ENCODE measurements at regions not wholly inside any gene's neighbourhood (a gene's known extent, or its start where the extent isn't known, plus 50 kb on each side); places are given as distances from the start of the nearest gene placed in this dataset.
"Not testable (repeated sequence)": the region's sequence is repeated elsewhere in the genome, so short reads cannot be mapped to it uniquely, and the experiment has no call there.

DNA sequence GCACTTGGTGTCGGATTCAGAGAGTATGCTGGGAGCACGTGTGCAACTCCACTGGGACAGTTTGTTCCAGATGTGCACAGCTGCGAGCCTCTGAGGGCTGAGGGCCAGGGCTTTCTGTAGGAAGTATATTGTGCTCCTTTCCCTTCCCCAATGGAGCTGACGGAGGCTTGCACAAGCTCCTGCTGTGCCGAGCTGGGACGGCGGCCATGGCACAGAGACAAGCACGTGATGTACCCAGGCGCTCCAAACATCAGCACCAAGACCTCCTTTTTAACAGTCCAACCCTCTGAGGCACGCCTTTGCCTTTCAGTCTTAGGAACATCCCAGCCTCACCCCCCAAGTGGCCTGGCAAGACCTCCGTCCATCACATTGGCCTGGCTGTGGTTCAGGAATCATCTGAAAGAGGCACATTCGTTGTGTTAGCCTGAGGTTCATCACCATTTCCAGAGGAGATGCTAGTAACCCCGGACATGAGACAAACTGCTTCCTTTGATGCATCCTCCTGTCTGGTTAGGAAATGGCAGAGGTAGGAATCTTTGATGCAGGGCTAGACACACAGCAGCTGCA is 339.2 kb upstream of the KAZN start:
- DNase-seq (ENCODE audit: low read depth in 2 of 2): no peak

DNA sequence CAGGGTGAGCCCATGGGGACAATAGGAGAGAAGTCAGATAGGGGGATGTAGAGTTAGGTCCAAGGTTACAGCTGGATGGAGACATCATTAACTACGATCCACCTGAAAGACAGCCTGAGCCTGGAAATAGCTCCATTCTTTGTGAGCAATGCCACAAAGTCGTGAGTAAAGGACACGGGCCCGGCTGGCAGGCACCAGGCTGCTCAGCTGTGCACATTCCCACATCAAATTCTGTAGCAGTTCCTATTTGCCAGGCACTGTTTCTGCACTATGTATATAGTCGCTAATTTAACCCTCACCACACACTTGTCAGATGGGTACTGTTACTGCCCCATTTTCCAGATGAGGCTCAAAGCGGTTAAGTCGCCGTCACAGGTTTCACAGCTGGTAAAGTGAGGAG is 338.0 kb upstream of the KAZN start:
- no peak for DNase-seq (ENCODE audit: low read depth in 2 of 2)

DNA sequence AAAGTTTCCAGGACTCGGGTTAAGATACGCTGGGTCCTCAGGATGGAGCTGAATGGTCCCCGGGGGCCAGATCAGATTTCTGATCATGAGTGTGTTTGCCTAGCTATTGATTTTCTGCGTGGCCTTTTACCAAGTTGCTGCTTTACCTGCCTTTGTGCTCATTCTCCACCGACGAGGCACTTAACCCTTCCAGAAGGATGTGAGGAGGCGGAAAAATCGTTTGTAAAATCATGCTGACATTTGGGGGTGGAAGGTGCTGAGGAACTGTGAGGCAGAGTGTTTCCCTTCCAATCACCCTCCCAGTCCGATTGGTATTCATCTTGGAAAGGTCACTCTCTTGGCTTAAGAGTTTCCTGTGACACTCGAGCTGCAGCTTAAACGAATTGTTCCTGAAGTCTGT is 337.1 kb upstream of the KAZN start:
- no peak for DNase-seq (ENCODE audit: low read depth in 2 of 2)

DNA sequence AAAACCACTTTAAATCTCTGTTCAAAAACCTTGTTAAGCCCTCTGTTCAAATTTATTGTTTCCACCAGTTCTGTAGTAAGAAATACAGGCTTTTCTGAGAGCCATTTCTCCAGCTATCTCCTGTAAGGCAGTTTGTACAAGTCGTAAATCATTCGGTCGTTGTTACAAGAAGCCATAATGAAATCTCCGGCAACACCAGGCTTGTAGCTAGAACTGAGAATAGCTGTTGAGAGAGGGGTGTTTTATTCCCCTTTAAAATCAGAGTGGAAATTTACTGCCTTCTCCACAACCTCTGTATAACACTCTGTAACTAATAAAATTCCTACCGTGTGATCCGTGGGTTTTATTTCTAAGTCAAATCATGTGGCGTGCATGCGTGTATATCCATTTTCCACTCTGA is 335.8 kb upstream of the KAZN start:
- DNase-seq (ENCODE audit: low read depth in 2 of 2): no peak

DNA sequence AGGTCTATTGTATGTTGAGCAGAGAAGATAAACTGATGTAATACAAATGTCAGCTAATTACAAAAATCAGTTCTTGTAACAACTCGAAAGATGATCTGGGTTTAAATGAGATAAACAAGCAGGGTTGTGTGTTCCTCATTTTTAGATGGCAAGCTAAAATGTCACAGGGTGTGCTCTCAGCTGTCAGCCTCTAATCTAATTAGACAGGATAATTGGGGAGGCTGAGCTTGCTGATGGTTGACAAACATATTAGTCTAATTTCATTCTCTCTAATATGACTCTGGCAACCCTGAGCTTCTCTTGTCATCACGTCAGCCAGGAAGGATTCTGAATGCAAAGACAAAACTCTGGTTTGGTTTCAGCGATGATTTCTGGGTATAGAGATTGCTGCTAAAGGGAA is 335.3 kb upstream of the KAZN start:
- no peak for DNase-seq (ENCODE audit: low read depth in 2 of 2)

DNA sequence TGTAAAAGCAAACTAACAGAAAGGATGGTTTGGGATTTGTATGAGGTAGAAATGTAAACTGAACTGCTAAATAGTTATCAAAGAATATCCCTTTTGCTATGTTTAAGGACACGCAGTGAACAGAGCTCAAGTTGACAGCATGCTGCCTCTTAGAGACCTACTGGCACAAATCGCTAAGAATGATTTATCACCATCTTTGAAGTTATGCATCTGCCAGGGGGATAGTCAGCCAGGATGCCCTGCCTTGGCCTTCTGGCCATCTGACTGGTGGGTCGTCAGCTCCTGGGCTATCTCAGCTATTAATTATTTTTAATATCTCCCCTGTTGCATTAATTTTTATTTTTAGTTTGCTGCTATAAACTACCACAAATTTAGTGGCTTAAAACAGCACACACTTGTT is 334.8 kb upstream of the KAZN start:
- no peak for DNase-seq (ENCODE audit: low read depth in 2 of 2)

DNA sequence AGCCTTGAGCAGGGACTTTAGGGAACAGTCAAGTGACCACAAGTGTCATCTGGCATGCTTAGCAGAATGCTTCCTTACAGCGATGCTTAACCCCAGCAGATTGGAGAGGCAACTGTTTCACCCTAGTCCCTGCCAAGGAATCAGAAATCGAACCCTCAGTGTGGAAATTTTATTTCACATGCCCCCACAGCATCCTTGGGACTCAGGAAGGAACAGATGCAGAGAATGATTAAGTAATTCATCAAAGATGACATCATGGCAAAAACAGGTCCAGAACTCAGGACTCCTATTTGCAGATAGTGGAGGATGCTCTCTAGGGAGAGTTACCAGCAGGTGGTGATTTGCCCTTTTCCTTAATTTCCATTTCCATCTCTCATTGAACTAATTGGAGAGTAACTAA is 333.0 kb upstream of the KAZN start:
- no peak for DNase-seq (ENCODE audit: low read depth in 2 of 2)

DNA sequence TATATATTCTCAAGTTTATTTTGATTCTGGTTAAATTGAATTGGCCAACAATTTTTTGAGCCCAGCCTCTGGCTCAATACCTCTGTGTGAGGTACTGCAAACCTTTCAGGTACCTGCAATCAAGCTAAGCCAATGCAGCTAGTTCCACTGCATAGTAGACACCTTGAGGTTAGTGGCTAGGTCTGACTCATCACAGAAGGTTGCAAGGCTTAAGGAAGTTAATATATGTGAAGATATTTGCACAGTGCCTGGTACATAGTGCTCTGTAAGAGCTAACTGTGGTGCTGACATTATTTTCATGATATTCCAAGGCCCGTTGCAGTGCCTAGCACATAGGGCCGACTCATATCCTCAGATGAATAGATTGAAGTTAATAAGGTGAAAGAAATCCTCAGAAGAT is 330.5 kb upstream of the KAZN start:
- DNase-seq (ENCODE audit: low read depth in 2 of 2): no peak

DNA sequence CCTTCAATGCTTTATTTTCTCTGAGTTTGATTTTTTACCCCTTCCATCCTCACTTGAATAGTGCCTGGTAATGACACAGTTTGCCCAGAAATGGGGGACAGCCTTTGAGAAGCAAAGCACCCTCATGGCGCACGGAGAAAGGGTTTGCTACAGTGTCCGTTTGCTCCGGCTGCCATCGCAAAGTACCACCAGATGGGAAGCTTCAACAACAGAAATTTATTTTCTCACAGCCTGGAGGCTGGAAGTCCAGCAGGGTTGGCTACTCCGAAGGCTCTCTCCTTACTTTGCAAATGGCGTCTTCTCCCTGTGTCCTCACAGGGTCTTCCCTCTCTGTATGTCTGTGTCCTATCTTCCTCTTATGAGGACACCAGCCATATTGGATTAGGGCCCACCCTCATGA is 327.7 kb upstream of the KAZN start:
- DNase-seq (ENCODE audit: low read depth in 2 of 2): no peak

DNA sequence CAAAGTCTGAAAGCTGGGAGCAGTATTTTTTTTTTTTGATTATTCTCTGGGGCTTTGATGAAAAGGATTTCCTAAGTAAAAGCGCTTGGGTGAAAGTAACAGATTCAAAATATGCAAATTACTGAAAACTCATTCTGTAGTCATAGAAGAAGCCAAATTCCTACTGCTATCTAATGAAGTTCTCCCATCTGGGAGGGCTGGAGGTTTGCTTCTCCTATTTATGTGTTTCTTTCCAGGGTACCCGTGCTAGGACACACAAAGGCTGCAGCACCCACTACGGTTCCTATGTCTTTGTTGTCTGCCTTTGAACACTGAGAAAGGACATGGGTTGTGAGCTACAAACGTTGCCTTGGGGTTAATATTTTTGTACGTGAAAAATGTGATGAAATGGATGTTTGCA is 324.7 kb upstream of the KAZN start:
- DNase-seq (ENCODE audit: low read depth in 2 of 2): no peak

DNA sequence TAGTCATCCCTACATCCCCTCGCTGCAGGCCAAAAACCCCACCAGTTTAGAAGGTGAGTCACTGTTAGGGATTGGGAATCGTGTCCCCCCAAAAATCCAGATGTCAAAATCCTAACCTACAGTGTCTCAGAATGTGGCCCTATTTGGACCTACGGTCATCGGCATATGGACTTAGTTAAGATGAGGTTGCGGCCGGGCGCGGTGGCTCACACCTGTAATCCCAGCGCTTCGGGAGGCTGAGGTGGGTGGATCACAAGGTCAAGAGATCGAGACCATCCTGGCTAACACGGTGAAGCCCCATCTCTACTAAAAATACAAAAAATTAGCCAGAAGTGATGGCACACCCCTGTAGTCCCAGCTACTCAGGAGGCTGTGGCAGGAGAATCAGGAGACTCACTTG is 318.6 kb upstream of the KAZN start:
- not testable (repeated sequence) for DNase-seq (ENCODE audit: low read depth in 2 of 2)

DNA sequence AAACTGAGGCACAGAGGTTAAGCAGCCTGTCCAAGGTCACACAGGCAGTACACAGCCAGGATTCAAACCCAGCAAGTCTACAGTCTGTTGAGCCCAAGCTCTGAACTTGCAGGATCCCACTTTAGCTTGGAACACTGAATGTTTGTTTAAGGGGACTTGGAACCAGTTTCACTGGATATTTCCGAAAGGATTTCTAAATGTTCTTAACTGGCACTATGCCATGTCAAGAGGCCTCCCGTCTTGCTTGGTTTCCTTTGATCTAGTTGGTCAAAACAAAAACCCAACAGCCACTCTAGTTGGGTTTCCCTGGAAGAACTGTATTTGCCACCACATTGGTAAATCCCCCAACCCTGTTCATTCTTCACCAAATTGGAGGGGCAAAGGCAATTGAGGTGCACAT is 317.6 kb upstream of the KAZN start:
- no peak for DNase-seq (ENCODE audit: low read depth in 2 of 2)

DNA sequence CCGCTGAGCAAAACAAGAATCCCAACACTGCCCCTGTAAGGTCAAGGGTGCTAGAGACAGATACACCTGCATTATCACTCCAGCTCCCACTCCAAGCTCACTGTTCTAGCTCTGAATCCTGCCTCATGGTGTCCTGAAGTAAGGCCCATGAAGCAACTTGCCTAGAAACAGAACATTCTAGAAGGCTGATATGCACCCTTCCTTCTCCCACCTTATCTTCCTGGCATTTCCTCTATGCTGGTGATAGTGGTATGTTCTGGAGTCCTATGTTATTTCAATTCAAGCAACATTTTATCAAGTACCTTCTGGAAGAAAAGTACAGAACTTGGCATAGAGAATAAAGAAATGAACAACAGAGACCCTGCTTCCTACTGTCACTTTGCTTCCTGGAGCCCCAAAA is 317.1 kb upstream of the KAZN start:
- no peak for DNase-seq (ENCODE audit: low read depth in 2 of 2)

DNA sequence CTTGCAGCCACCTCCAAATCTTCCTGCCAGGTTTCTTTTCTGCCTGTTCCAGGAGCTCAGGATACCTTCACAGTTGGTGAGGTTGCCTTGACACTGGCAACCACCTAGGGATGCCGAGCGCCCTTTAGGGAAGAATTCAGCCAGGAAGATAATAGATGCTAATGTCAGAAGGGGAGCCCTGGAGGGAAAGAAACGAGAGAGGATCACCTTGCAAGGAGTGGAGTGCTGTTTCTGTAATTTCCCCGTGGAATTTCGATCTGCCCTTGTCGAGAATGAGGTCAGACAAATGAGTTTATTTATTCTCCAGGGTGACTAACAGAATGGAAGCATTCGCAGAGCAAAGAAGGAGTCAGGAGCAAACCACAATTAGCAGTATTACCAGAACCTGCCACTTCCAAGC is 315.8 kb upstream of the KAZN start:
- DNase-seq (ENCODE audit: low read depth in 2 of 2): no peak

DNA sequence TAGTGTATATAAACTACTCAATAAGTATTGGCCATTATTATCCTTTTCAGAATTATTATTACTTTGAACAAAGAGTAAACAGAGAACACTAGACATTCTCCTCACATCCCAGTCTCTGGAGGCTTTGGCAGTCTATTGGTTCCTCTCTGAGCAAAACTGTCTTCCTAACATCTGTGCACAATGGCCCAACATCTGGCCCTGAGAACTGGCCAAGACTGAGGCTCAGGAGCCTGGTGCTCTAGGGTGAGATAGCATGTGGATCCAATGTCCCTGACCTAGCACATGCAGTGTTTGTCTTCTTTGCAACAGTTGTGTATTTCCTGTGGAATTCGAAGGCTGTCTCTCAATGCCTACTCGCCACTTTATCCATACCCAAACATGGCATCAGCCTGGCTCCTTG is 313.2 kb upstream of the KAZN start:
- DNase-seq (ENCODE audit: low read depth in 2 of 2): no peak

DNA sequence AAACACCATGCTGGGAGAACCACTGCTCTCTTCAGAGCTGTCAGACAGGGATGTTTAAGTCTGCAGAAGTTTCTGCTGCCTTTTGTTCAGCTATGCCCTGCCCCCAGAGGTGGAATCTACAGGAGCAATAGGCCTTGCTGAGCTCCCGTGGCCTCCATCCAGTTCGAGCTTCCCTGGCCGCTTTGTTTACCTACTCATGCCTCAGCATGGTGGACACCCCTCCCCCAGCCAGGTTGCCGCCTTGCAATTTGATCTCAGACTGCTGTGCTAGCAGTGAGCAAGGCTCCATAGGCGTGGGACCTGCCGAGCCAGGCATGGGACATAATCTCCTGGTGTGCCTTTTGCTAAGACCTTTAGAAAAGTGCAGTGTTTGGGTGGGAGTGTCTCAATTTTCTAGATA is 307.3 kb upstream of the KAZN start:
- DNase-seq (ENCODE audit: low read depth in 2 of 2): not testable (repeated sequence)

DNA sequence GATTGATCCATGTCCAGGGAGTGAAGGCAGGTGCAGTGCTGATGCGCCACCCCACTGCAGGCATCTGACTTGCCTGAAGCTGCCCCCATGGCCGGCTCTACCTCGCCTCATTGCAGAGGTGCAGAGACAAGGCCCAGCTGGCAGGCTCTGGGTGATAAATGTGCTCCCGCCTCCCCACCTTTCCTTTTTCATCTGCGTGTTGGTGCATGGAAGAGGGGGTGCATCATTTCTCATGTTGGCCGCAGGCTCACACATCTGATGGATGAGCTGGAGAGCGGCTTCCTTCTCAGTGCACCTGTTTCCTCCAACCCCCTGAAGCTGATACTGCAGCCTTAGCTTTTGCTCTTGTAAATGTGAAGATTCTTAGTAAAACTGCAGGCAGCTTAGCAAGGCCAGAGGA is 306.0 kb upstream of the KAZN start:
- DNase-seq (ENCODE audit: low read depth in 2 of 2): no peak

DNA sequence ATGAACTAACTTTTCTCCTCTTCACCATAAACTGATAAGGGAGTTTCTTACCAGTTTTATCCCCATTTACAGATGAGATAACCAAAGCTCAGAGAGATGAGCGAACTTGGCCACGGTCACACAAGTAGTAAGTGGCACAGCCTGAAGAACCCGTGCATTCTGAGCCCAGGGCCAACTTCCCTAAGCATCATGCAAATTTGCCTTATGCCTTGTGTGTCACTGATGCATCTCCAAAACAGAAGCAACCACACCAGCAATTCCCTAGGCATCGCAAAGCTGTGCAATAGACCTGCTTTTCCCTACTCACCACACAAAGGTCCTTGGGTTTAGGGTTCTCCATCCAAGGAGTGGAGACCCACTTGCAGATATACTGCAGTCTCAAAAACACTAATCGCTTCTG is 304.5 kb upstream of the KAZN start:
- no peak for DNase-seq (ENCODE audit: low read depth in 2 of 2)

DNA sequence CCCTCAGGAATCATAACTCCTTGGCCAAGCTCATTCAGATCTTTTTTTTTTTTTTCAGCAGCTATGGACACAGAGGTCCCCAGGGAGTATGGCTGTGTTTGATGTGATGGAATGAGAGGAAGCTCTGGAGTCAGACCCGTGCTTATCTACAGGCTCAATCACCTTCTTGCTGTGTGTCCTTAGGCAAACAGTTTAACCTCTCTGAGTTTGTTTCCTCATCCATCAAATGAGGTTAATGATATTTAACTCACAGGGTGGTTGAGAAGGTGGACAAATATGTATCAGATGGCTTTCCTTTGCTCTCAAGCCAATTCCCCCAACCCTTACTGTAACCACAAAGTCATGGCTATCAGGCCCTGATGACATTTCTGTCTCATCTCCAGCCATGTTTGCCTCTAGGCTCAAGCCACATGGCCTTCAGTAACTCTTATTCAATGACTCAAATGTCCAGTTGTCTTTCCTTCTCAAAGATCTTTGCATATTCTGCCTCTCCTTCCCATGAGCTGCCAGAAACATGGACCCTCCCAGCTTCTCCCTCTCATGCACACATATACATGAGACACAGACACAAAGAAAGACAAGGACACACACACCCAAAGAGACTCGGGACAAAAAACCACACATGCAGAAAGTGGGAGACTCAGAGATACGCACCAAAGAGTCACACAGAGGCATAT is 303.5 kb upstream of the KAZN start:
- no peak for DNase-seq (ENCODE audit: low read depth in 2 of 2)

DNA sequence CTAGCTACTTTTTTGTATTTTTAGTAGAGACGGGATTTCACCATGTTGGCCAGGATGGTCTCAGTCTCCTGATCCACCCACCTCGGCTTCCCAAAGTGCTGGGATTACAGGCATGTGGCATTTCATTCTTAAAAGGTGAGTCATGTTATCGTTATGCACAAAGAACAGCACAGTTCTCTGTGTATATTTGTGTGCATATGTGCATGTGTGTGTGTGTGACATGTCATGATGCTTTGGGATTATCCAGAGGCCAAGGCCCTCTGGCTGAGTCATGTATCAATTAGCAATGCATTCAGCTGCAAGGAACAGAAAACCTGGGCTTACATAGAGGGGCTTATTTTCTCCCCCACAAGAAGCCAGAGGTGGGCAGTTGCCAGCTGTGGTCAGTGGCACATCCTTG is 301.7 kb upstream of the KAZN start:
- no peak for DNase-seq (ENCODE audit: low read depth in 2 of 2)

DNA sequence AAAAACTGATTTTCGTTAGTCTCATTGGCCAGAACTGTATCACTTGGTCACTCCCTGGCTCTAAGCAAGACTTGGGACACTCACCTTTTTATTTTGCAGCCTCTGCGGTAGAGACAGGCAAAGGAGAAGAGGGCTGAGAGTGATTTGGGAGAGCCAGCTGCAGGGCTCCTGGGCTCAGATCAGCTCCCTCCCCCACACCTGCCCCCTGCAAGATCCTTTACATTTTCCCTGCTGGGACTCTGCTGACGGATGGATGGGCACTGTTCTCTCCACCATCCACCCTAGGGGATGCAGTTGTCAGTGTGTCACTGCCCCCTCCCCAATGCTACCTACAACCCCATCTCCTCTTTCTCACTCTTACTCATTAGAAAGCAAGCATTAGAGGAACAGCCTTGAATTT is 301.1 kb upstream of the KAZN start:
- DNase-seq (ENCODE audit: low read depth in 2 of 2): no peak

DNA sequence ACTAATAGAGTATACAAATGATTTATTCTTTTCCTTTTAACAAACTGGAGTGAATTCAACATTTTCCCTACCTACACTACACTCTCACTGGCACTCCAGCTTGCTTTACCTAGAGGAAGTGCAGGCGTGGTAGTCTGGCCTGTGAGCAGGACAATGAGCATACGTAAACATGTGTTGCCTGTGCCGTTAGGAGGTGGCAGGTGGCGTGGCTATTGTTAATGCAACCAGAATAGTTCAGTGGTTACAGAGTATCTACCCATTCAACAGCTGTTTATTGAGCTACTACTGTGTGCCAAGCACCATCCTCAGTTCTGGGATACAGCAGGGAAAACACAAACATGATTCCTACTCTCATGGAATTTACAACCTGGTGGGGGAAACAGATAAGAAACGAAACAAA is 299.7 kb upstream of the KAZN start:
- DNase-seq (ENCODE audit: low read depth in 2 of 2): no peak

DNA sequence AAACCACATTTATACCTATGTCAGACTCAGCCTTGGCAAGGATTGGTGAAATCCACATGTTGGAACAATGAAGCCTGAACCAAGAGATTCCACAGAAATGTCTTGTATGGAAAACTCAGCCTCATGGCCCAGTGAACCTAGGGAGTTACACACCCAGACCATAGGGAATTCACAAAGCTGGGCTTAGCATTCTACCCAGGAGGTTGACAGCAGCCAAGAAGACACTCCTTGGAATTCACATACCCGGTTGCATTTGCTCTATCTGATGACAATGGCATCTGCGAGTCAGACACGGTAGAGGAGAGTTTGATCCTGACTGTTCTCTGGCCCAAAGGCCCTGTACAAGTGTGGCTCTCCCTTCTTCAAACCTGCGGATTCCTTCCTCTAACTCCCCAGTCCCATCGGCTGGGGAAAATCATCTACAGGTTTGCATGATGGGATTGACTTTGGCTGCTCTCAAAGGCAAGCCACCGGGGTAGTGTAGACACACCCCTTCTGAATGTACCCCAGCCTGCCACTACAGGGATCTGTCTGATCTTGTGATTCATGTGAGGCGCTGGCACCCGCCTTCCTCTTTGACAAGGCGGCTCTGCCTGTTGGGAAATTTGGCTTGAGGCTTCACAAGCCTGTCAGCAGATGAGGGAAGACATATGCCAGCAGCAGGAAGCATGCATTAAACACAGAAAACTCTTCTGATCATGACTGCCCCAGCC is 297.3 kb upstream of the KAZN start:
- DNase-seq (ENCODE audit: low read depth in 2 of 2): no peak

DNA sequence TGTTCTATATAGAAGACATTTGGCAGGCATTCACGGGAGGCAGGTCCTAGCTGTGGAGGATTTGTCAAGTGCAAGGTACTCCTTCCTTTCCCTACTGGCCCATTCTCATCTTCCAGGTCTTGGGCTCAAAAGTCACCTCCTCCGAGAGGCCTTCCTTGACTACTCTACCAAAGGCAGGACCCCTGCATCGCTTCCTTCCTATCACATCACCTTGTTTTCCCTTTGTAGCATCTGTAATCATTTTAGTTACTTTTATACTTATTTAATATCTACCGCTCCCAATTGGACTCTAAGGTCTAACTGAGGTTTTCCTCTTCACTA is 296.8 kb upstream of the KAZN start:
- DNase-seq (ENCODE audit: low read depth in 2 of 2): no peak

Data from stimulated activated CD8-positive, alpha-beta memory T cell treated with anti-CD3 and anti-CD28 coated beads, Interleukin-15, amount 100 ng/mL, for 4 hours (primary cell).